B cell (primary cell): ENCODE measurements at regions not wholly inside any gene's neighbourhood (a gene's known extent, or its start where the extent isn't known, plus 50 kb on each side); places are given as distances from the start of the nearest gene placed in this dataset.

Source experiments
- EZH2 ChIP-seq: IDR thresholded peaks from 2 replicates; pipeline ENCODE4 v1.6.1; 2012; ENCODE audit warnings: borderline replicate concordance, low read depth, mild to moderate bottlenecking, moderate library complexity, low read length; ENCODE audit not compliant: insufficient read depth, poor library complexity, severe bottlenecking
- TF ChIP-seq, protein P1 (sequence below): fragments of 200-600 bp; IDR thresholded peaks from one replicate; pipeline ENCODE4 v1.8.0; 2022; ENCODE audit warnings: antibody characterized with exemption, mild to moderate bottlenecking

DNA sequence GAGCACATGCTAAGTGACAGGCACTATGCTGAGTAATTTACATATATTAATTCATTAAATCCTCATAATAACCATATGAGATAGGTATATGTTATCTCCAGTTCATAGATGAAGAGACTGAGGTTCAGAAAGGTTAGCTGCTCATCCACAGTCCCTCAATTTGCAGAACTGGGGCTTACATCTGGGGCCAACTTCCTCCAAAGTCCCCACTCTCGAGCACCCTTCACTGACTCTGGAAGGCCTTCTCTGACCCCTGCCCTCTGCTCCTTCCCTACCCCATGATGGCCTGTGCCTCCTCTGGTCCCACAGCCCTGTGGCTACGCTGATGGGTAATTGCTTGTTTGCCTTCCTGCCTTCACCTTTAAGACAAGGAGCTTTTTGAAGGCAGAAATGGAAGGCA, 71.6 kb downstream of the C5orf15 start:
- TF ChIP-seq, protein P1, sequence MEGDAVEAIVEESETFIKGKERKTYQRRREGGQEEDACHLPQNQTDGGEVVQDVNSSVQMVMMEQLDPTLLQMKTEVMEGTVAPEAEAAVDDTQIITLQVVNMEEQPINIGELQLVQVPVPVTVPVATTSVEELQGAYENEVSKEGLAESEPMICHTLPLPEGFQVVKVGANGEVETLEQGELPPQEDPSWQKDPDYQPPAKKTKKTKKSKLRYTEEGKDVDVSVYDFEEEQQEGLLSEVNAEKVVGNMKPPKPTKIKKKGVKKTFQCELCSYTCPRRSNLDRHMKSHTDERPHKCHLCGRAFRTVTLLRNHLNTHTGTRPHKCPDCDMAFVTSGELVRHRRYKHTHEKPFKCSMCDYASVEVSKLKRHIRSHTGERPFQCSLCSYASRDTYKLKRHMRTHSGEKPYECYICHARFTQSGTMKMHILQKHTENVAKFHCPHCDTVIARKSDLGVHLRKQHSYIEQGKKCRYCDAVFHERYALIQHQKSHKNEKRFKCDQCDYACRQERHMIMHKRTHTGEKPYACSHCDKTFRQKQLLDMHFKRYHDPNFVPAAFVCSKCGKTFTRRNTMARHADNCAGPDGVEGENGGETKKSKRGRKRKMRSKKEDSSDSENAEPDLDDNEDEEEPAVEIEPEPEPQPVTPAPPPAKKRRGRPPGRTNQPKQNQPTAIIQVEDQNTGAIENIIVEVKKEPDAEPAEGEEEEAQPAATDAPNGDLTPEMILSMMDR, result no peak
- TF ChIP-seq EZH2, result no peak
